ENCODE measurements at regions not wholly inside any gene's neighbourhood (a gene's known extent, or its start where the extent isn't known, plus 50 kb on each side); places are given as distances from the start of the nearest gene placed in this dataset.
A peak's percentile ranks its signal among the peaks of the same experiment; 100 is the strongest.

GRCh38 chr13:103184413-103184812 is 118.2 kb upstream of the SLC10A2 start:
- DNase-seq, result no peak

- DNase-seq, result no peak
Measured at GRCh38 chr13:103178986-103179943, 113.0 kb upstream of the SLC10A2 start.

- no peak for DNase-seq
Measured at GRCh38 chr13:103174966-103175365, 108.7 kb upstream of the SLC10A2 start.

GRCh38 chr13:103168901-103169508 is 102.8 kb upstream of the SLC10A2 start:
- DNase-seq, result no peak

- DNase-seq, result no peak
Measured at GRCh38 chr13:103164251-103164650, 98.0 kb upstream of the SLC10A2 start.

GRCh38 chr13:103161476-103161875 is 95.3 kb upstream of the SLC10A2 start:
- no peak for DNase-seq

- no peak for DNase-seq
Measured at GRCh38 chr13:103157434-103158145, 91.4 kb upstream of the SLC10A2 start.

GRCh38 chr13:103157016-103157415 is 90.8 kb upstream of the SLC10A2 start:
- no peak for DNase-seq

GRCh38 chr13:103156346-103156998 is 90.3 kb upstream of the SLC10A2 start:
- no peak for DNase-seq

GRCh38 chr13:103153466-103153865 is 87.2 kb upstream of the SLC10A2 start:
- no peak for DNase-seq

- DNase-seq, result no peak
Measured at GRCh38 chr13:103147961-103148360, 81.7 kb upstream of the SLC10A2 start.

- no peak for DNase-seq
Measured at GRCh38 chr13:103145442-103145841, 79.2 kb upstream of the SLC10A2 start.

- DNase-seq, result no peak
Measured at GRCh38 chr13:103143432-103143831, 77.2 kb upstream of the SLC10A2 start.

GRCh38 chr13:103142151-103142550 is 75.9 kb upstream of the SLC10A2 start:
- DNase-seq, result no peak

- peak; percentile 7 for DNase-seq
Measured at GRCh38 chr13:103140001-103140671, 73.9 kb upstream of the SLC10A2 start.

GRCh38 chr13:103134271-103134670 is 68.1 kb upstream of the SLC10A2 start:
- DNase-seq, result no peak

- no peak for DNase-seq
Measured at GRCh38 chr13:103133556-103133955, 67.3 kb upstream of the SLC10A2 start.

GRCh38 chr13:103130681-103131210 is 64.5 kb upstream of the SLC10A2 start:
- no peak for DNase-seq

GRCh38 chr13:103130146-103130545 is 63.9 kb upstream of the SLC10A2 start:
- DNase-seq, result no peak

Measured in fibroblast of skin of right quadriceps (primary cell).